Activated CD4-positive, CD25-positive, alpha-beta regulatory T cell treated with anti-CD3 and anti-CD28 coated beads, Interleukin-2, amount 50 U/mL, for 72 hours (primary cell): ENCODE measurements at regions not wholly inside any gene's neighbourhood (a gene's known extent, or its start where the extent isn't known, plus 50 kb on each side); places are given as distances from the start of the nearest gene placed in this dataset.
A peak's percentile ranks its signal among the peaks of the same experiment; 100 is the strongest.

Experiments
- DNase-seq: peaks from one replicate; pipeline ENCODE4 v3.0.0; 2021

GRCh38 chr13:50512474-50513299 lies 330.8 kb downstream of the DLEU7 start:
- DNase-seq, result peak; percentile 35

- no peak for DNase-seq
Observed at GRCh38 chr13:50513300-50513877, 330.1 kb downstream of the DLEU7 start.

GRCh38 chr13:50514249-50514648 lies 329.2 kb downstream of the DLEU7 start:
- no peak for DNase-seq

GRCh38 chr13:50518131-50518530 lies 325.4 kb downstream of the DLEU7 start:
- no peak for DNase-seq

GRCh38 chr13:50518781-50519201 lies 324.7 kb downstream of the DLEU7 start:
- DNase-seq, result no peak

- DNase-seq, result no peak
Observed at GRCh38 chr13:50519866-50520265, 323.6 kb downstream of the DLEU7 start.

- no peak for DNase-seq
Observed at GRCh38 chr13:50521006-50521830, 322.3 kb downstream of the DLEU7 start.

GRCh38 chr13:50521831-50522149 lies 321.7 kb downstream of the DLEU7 start:
- no peak for DNase-seq

GRCh38 chr13:50522506-50522905 lies 321.0 kb downstream of the DLEU7 start:
- DNase-seq, result no peak

GRCh38 chr13:50523307-50523706 lies 320.2 kb downstream of the DLEU7 start:
- no peak for DNase-seq

- DNase-seq, result no peak
Observed at GRCh38 chr13:50524560-50524959, 318.9 kb downstream of the DLEU7 start.

- no peak for DNase-seq
Observed at GRCh38 chr13:50526661-50527071, 316.8 kb downstream of the DLEU7 start.

- no peak for DNase-seq
Observed at GRCh38 chr13:50527188-50527587, 316.3 kb downstream of the DLEU7 start.

- no peak for DNase-seq
Observed at GRCh38 chr13:50527612-50528509, 315.6 kb downstream of the DLEU7 start.

- DNase-seq, result no peak
Observed at GRCh38 chr13:50529154-50529882, 314.2 kb downstream of the DLEU7 start.

GRCh38 chr13:50531917-50532899 lies 311.3 kb downstream of the DLEU7 start:
- DNase-seq, result no peak

GRCh38 chr13:50535050-50535449 lies 308.4 kb downstream of the DLEU7 start:
- no peak for DNase-seq

GRCh38 chr13:50537029-50537428 lies 306.5 kb downstream of the DLEU7 start:
- DNase-seq, result no peak

GRCh38 chr13:50539791-50540530 lies 303.5 kb downstream of the DLEU7 start:
- DNase-seq, result no peak

- no peak for DNase-seq
Observed at GRCh38 chr13:50543141-50543540, 300.4 kb downstream of the DLEU7 start.
